ENCODE measurements at regions not wholly inside any gene's neighbourhood (a gene's known extent, or its start where the extent isn't known, plus 50 kb on each side); places are given as distances from the start of the nearest gene placed in this dataset.

- intact Hi-C loops (cut with micrococcal nuclease): no loop called here
- Mint-ChIP-seq H3K4me1 (ENCODE audit: insufficient read depth, unreplicated experiment) (no peaks in the 10 kb centered on the region), H3K27ac (ENCODE audit: low read depth, unreplicated experiment) (no peak overlapping the region), H3K4me3 (ENCODE audit: unreplicated experiment) (no peak overlapping the region), H3K27me3 (ENCODE audit: insufficient read depth, unreplicated experiment) (peaks cover 22% of the 10 kb centered on the region), H3K9me3 (ENCODE audit: unreplicated experiment) (peaks cover 7% of the 10 kb centered on the region), H3K36me3 (ENCODE audit: insufficient read depth, unreplicated experiment) (no peaks in the 10 kb centered on the region)
- BruUV-seq (replicated peaks): no TSS peak
- no peak for TF ChIP-seq CTCF (IDR thresholded peaks at IDR 0.05; ENCODE audit: unreplicated experiment)
- POLR2A ChIA-PET: no interaction called here
- DNase-seq (ENCODE audit: unreplicated experiment): no peak
- CTCF ChIA-PET: interaction anchor here (0.6 kb wide), 1 partner anchor 16 kb away, joined by 4 read pairs; no protein-coding TSS in a partner anchor
Observed at GRCh38 chr2:134021830-134022524, 231.9 kb upstream of the MGAT5 start.

GRCh38 chr2:134023854-134024253, 230.0 kb upstream of the MGAT5 start:
- DNase-seq (ENCODE audit: unreplicated experiment): no peak
- BruUV-seq (replicated peaks): no TSS peak
- H3K9me3 Mint-ChIP-seq (ENCODE audit: unreplicated experiment): peaks cover 7% of the 10 kb centered on the region
- POLR2A ChIA-PET: no interaction called here
- intact Hi-C loops (cut with micrococcal nuclease): no loop called here
- CTCF ChIA-PET: interaction anchor here (0.5 kb wide), 1 partner anchor 371 kb away, joined by 3 read pairs; no protein-coding TSS in a partner anchor
- no peaks in the 10 kb centered on the region for H3K4me1 Mint-ChIP-seq (ENCODE audit: insufficient read depth, unreplicated experiment)
- H3K27ac Mint-ChIP-seq (ENCODE audit: low read depth, unreplicated experiment): no peak overlapping the region
- peaks cover 22% of the 10 kb centered on the region for H3K27me3 Mint-ChIP-seq (ENCODE audit: insufficient read depth, unreplicated experiment)
- H3K4me3 Mint-ChIP-seq (ENCODE audit: unreplicated experiment): no peak overlapping the region
- TF ChIP-seq CTCF (IDR thresholded peaks at IDR 0.05; ENCODE audit: unreplicated experiment): no peak
- no peaks in the 10 kb centered on the region for H3K36me3 Mint-ChIP-seq (ENCODE audit: insufficient read depth, unreplicated experiment)

GRCh38 chr2:134027980-134028379, 225.9 kb upstream of the MGAT5 start:
- no peak for DNase-seq (ENCODE audit: unreplicated experiment)
- peaks cover 6% of the 10 kb centered on the region for H3K36me3 Mint-ChIP-seq (ENCODE audit: insufficient read depth, unreplicated experiment)
- POLR2A ChIA-PET: no interaction called here
- no peaks in the 10 kb centered on the region for H3K4me1 Mint-ChIP-seq (ENCODE audit: insufficient read depth, unreplicated experiment)
- H3K27ac Mint-ChIP-seq (ENCODE audit: low read depth, unreplicated experiment): no peak overlapping the region
- no peak for TF ChIP-seq CTCF (IDR thresholded peaks at IDR 0.05; ENCODE audit: unreplicated experiment)
- no TSS peak for BruUV-seq (replicated peaks)
- H3K27me3 Mint-ChIP-seq (ENCODE audit: insufficient read depth, unreplicated experiment): peaks cover 27% of the 10 kb centered on the region
- CTCF ChIA-PET: no interaction called here
- intact Hi-C loops (cut with micrococcal nuclease): no loop called here
- no peaks in the 10 kb centered on the region for H3K9me3 Mint-ChIP-seq (ENCODE audit: unreplicated experiment)
- no peak overlapping the region for H3K4me3 Mint-ChIP-seq (ENCODE audit: unreplicated experiment)

- ChIA-PET CTCF (no interaction called here), POLR2A (no interaction called here)
- intact Hi-C loops (cut with micrococcal nuclease): no loop called here
- Mint-ChIP-seq H3K27ac (ENCODE audit: low read depth, unreplicated experiment) (no peak overlapping the region), H3K27me3 (ENCODE audit: insufficient read depth, unreplicated experiment) (peaks cover 17% of the 10 kb centered on the region), H3K4me1 (ENCODE audit: insufficient read depth, unreplicated experiment) (no peaks in the 10 kb centered on the region), H3K36me3 (ENCODE audit: insufficient read depth, unreplicated experiment) (peaks cover 6% of the 10 kb centered on the region), H3K9me3 (ENCODE audit: unreplicated experiment) (no peaks in the 10 kb centered on the region), H3K4me3 (ENCODE audit: unreplicated experiment) (no peak overlapping the region)
- no peak for DNase-seq (ENCODE audit: unreplicated experiment)
- BruUV-seq (replicated peaks): no TSS peak
- TF ChIP-seq CTCF (IDR thresholded peaks at IDR 0.05; ENCODE audit: unreplicated experiment): no peak
Observed at GRCh38 chr2:134029418-134029817, 224.5 kb upstream of the MGAT5 start.
